OCI-LY7 (cell line): ENCODE measurements at regions not wholly inside any gene's neighbourhood (a gene's known extent, or its start where the extent isn't known, plus 50 kb on each side); places are given as distances from the start of the nearest gene placed in this dataset.

Source experiments
- CTCF ChIP-seq: fragments of 200-600 bp; sonication (generic); conservative IDR thresholded peaks from 2 replicates; pipeline ENCODE4 v1.5.1; 2014; ENCODE audit warnings: mild to moderate bottlenecking, antibody characterized with exemption, low read length, moderate library complexity, mixed read lengths
- EZH2phosphoT487 ChIP-seq: fragments of 200-600 bp; sonication (generic); IDR thresholded peaks from 2 replicates; pipeline ENCODE4 v1.6.1; 2018; ENCODE audit warnings: low read depth, borderline replicate concordance, mild to moderate bottlenecking, mixed run types, antibody characterized with exemption, low read length, moderate library complexity, mixed read lengths

GRCh38 chr10:111543854-111544253 is 467.0 kb downstream of the ADRA2A start:
- TF ChIP-seq CTCF: no peak
- no peak for TF ChIP-seq EZH2phosphoT487
